ENCODE measurements at regions not wholly inside any gene's neighbourhood (a gene's known extent, or its start where the extent isn't known, plus 50 kb on each side); places are given as distances from the start of the nearest gene placed in this dataset.

DNA sequence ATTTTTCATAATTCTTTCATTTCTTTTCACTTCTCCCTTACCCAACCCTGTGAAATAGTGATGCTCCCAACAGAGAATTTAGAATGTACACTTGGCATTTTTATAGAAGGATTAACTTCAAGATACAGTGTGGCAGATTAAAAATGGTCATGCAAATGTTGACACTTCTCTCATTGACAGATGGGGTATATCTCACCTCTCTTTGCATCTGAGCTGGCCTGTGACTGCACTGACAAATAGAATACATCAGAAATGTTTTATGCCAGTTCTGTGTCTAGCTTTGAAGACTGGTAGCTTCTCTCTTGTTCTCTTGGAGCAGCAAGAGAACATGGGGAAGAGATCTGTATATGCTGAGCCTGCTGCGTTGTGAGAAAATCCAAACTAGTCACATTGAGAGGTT, 949.6 kb downstream of the CDH11 start:
- no peak for TF ChIP-seq POLR2A (IDR thresholded peaks at IDR 0.05)
- TF ChIP-seq, protein P1, sequence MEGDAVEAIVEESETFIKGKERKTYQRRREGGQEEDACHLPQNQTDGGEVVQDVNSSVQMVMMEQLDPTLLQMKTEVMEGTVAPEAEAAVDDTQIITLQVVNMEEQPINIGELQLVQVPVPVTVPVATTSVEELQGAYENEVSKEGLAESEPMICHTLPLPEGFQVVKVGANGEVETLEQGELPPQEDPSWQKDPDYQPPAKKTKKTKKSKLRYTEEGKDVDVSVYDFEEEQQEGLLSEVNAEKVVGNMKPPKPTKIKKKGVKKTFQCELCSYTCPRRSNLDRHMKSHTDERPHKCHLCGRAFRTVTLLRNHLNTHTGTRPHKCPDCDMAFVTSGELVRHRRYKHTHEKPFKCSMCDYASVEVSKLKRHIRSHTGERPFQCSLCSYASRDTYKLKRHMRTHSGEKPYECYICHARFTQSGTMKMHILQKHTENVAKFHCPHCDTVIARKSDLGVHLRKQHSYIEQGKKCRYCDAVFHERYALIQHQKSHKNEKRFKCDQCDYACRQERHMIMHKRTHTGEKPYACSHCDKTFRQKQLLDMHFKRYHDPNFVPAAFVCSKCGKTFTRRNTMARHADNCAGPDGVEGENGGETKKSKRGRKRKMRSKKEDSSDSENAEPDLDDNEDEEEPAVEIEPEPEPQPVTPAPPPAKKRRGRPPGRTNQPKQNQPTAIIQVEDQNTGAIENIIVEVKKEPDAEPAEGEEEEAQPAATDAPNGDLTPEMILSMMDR (IDR thresholded peaks at IDR 0.05): no peak
